Right forelimb (tissue), 1 donor: ENCODE measurements at regions not wholly inside any gene's neighbourhood (a gene's known extent, or its start where the extent isn't known, plus 50 kb on each side); places are given as distances from the start of the nearest gene placed in this dataset.

ENCODE experiments used
- DNase-seq: peaks from one replicate; pipeline ENCODE4 v3.0.0-alpha.2; 2018

GRCh38 chr14:71523630-71524319 is 408.5 kb upstream of the RGS6 start:
- no peak for DNase-seq

GRCh38 chr14:71524320-71524982 is 407.8 kb upstream of the RGS6 start:
- DNase-seq: no peak

GRCh38 chr14:71525663-71526221 is 406.5 kb upstream of the RGS6 start:
- no peak for DNase-seq

- DNase-seq: no peak
Measured at GRCh38 chr14:71526388-71526787, 405.8 kb upstream of the RGS6 start.

GRCh38 chr14:71527838-71528237 is 404.4 kb upstream of the RGS6 start:
- DNase-seq: no peak

- peak; percentile 52 for DNase-seq
Measured at GRCh38 chr14:71529848-71530247, 402.4 kb upstream of the RGS6 start.

GRCh38 chr14:71532344-71532743 is 399.9 kb upstream of the RGS6 start:
- DNase-seq: no peak

- DNase-seq: no peak
Measured at GRCh38 chr14:71532790-71533189, 399.4 kb upstream of the RGS6 start.

GRCh38 chr14:71533390-71533789 is 398.8 kb upstream of the RGS6 start:
- no peak for DNase-seq

- DNase-seq: no peak
Measured at GRCh38 chr14:71533800-71534199, 398.4 kb upstream of the RGS6 start.

- no peak for DNase-seq
Measured at GRCh38 chr14:71534506-71534905, 397.7 kb upstream of the RGS6 start.

GRCh38 chr14:71536015-71536740 is 396.1 kb upstream of the RGS6 start:
- no peak for DNase-seq

- DNase-seq: no peak
Measured at GRCh38 chr14:71536927-71537772, 395.1 kb upstream of the RGS6 start.

GRCh38 chr14:71538288-71538687 is 393.9 kb upstream of the RGS6 start:
- no peak for DNase-seq

GRCh38 chr14:71538938-71539649 is 393.1 kb upstream of the RGS6 start:
- no peak for DNase-seq

- no peak for DNase-seq
Measured at GRCh38 chr14:71539650-71540285, 392.5 kb upstream of the RGS6 start.

GRCh38 chr14:71541271-71541670 is 391.0 kb upstream of the RGS6 start:
- DNase-seq: no peak

- no peak for DNase-seq
Measured at GRCh38 chr14:71541973-71542690, 390.1 kb upstream of the RGS6 start.

- DNase-seq: no peak
Measured at GRCh38 chr14:71549421-71550050, 382.7 kb upstream of the RGS6 start.

- no peak for DNase-seq
Measured at GRCh38 chr14:71550367-71550766, 381.9 kb upstream of the RGS6 start.
